Brain microvascular endothelial cell (primary cell): ENCODE measurements at regions not wholly inside any gene's neighbourhood (a gene's known extent, or its start where the extent isn't known, plus 50 kb on each side); places are given as distances from the start of the nearest gene placed in this dataset.

Source experiments
- DNase-seq: peaks from one replicate; pipeline ENCODE4 v3.0.0-alpha.2; 2020
- H3K27ac ChIP-seq: fragments of 250-450 bp; sonication (Bioruptor Pico); 2 replicates; pipeline ENCODE4 v1.5.1; 2020; ENCODE audit warnings: mild to moderate bottlenecking, moderate library complexity
- H3K27me3 ChIP-seq: fragments of 250-450 bp; sonication (Bioruptor Pico); replicated peaks from 2 replicates; pipeline ENCODE4 v1.5.1; 2020; ENCODE audit warnings: mild to moderate bottlenecking
- H3K36me3 ChIP-seq: fragments of 250-450 bp; sonication (Bioruptor Pico); replicated peaks from 2 replicates; pipeline ENCODE4 v1.5.1; 2020; ENCODE audit warnings: mild to moderate bottlenecking
- H3K4me3 ChIP-seq: 2 replicates; pipeline ENCODE4 v1.5.1; 2011; ENCODE audit warnings: low read depth, mild to moderate bottlenecking, control low read depth, low read length, moderate library complexity
- in situ Hi-C: cut with HindIII; loops from 2 replicates; pipeline ENCODE4 v1.10.0; 2017; ENCODE audit warnings: low sequenced_read_pairs, low pct_ligation_motif_present
- TF ChIP-seq, protein P1 (sequence below): IDR thresholded peaks from 2 replicates; pipeline ENCODE4 v1.5.1; 2011; ENCODE audit warnings: low read depth, mild to moderate bottlenecking, moderate library complexity, low read length, control low read depth, inconsistent platforms; ENCODE audit errors: missing control alignments

DNA sequence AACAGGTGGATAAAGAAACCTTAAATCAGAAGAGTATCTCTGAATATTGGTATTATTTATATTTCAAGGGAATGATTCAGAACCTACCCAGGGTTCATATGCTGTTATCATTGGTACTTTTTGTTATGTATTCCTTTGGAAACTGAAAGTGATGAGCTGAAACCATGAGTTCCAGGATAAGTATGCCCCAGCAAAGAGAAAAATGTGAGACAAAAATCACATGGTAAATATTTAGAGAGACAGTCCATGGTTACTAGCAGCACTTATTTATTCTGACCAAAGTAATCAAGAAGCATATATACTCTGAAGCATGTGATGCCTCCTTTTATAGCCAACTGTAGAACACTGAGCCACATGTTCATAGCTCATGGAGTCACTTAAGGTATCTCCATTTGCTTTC, 277.7 kb downstream of the ARAP2 start:
- Histone ChIP-seq H3K27ac (no peak overlapping the region), H3K27me3 (no peaks in the 10 kb centered on the region), H3K4me3 (no peak overlapping the region), H3K36me3 (no peaks in the 10 kb centered on the region)
- no peak for DNase-seq
- in situ Hi-C loops: no loop called here
- TF ChIP-seq, protein P1, sequence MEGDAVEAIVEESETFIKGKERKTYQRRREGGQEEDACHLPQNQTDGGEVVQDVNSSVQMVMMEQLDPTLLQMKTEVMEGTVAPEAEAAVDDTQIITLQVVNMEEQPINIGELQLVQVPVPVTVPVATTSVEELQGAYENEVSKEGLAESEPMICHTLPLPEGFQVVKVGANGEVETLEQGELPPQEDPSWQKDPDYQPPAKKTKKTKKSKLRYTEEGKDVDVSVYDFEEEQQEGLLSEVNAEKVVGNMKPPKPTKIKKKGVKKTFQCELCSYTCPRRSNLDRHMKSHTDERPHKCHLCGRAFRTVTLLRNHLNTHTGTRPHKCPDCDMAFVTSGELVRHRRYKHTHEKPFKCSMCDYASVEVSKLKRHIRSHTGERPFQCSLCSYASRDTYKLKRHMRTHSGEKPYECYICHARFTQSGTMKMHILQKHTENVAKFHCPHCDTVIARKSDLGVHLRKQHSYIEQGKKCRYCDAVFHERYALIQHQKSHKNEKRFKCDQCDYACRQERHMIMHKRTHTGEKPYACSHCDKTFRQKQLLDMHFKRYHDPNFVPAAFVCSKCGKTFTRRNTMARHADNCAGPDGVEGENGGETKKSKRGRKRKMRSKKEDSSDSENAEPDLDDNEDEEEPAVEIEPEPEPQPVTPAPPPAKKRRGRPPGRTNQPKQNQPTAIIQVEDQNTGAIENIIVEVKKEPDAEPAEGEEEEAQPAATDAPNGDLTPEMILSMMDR: no peak

DNA sequence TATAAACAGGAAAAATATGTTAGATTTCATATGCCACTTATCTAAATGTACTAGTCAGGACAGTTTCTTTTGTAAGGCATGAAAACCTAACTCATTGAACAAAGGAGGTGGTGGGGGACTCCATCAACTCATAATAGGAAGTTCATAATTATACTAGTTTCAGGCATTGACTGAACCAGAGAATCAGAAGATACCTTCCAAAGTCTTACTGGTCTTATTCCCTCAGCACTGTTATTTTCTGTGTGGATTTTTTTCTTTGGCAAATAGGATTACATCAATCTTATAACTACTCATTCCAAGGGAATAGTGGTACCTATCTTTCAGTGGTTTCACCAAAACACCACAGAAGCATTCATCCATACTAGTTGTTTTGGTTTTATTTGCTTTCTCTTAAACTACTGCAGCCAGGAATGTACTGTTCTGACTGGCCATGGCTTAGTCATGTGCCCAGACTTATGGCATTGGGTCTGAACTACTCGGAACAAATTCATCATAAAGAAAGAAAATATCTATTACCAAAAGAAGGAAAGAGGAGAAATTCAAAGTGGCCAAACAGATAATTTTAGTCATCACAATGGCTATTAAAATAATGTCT, 273.9 kb downstream of the ARAP2 start:
- Histone ChIP-seq H3K4me3 (no peak overlapping the region), H3K36me3 (no peaks in the 10 kb centered on the region), H3K27ac (no peak overlapping the region), H3K27me3 (no peaks in the 10 kb centered on the region)
- DNase-seq: no peak
- TF ChIP-seq, protein P1: no peak
- in situ Hi-C loops: no loop called here

DNA sequence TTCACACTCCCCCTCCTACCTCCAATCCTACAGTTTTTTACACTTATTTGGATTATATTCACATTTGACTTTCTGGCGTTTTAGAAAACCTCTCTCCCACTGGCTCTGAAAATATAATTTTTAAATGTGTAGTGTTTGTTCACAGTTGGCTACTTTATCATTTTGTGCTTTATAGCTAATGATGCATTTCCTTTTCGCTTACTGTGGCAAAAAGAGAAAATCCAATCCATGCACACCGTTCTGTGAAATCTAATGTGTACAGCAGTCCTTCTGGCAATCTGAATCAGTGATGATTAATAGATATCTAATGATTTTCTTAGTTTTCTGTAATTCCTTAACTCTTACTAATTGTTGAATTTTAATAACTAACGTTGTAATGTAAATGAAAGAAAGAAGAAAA, 271.5 kb downstream of the ARAP2 start:
- no peaks in the 10 kb centered on the region for H3K27me3 ChIP-seq
- H3K4me3 ChIP-seq: no peak overlapping the region
- DNase-seq: no peak
- H3K36me3 ChIP-seq: no peaks in the 10 kb centered on the region
- no peak overlapping the region for H3K27ac ChIP-seq
- TF ChIP-seq, protein P1: no peak
- in situ Hi-C loops: no loop called here

DNA sequence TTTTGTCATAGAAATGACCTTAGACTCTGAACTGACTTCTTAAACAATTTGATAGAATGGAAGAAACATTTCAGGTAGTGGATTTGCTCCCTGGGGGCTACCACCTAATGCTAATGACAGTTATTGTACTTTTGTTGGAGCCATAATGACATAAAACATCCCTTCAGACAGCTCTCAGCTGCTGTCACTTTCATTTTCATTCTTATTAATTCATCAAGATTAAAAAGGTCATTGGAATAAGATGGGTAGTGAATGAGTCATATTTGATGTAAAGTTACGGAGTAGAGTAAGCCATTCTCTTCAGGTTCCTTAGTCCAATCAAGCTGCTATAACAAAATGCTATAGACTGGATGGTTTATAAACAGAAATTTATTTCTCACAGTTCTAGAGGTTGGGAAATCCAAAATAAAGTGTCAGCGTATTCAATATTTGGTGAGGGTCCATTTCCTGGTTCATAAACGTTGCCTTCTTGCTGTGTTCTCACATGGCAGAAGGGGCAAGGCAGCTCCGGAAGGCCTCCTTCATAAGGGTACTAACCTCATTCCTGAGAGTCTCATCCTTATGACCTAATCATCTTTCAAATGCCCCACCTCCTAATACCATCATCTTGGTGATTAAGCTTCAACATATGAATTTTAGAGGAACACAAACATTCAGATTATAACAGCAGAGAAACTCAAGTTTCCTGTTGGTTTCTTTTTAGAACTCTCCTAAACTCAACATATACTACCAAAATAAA, 268.5 kb downstream of the ARAP2 start:
- no peaks in the 10 kb centered on the region for H3K27me3 ChIP-seq
- TF ChIP-seq, protein P1: no peak
- no peaks in the 10 kb centered on the region for H3K36me3 ChIP-seq
- DNase-seq: no peak
- H3K27ac ChIP-seq: no peak overlapping the region
- in situ Hi-C loops: no loop called here
- no peak overlapping the region for H3K4me3 ChIP-seq

DNA sequence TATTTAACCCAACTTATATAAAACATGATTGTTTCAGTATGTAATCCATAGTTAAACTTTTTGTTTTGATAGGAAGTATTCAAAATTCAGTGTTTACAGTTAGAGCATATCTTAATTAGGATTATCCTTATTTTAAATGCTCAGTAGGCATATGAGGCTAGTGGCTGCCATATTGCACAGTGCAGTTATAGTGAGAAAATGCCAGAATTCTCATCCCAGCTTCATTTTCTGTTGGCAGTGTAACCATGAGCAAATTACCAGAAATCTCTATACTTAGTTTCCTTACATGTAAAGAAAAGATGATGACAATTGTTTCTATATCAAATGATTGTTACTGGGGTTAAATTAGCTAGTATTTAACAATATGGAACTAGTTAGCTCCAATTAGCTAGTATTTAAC, 265.8 kb downstream of the ARAP2 start:
- no peak for DNase-seq
- Histone ChIP-seq H3K27ac (no peak overlapping the region), H3K4me3 (no peak overlapping the region), H3K36me3 (no peaks in the 10 kb centered on the region), H3K27me3 (no peaks in the 10 kb centered on the region)
- TF ChIP-seq, protein P1: no peak
- in situ Hi-C loops: no loop called here

DNA sequence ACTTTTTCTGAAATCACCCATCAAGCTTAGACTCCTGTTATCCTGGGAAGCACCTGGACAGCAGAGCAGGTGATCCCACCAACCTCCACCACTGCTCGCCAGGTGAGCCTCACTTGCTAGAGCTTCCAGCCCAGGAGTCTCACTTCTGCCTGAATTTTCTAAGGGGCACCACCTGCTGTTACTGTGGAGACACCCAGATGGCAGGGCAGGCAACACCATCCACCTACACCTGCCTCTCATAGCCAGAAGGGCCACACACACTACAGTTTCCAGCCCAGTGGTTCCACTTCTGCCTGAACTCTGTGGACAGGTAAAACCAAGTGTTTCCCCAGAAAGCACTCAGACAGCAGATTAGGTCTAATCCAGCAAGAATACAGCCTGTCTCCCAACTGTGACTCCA, 262.0 kb downstream of the ARAP2 start:
- no peak for DNase-seq
- Histone ChIP-seq H3K27me3 (no peaks in the 10 kb centered on the region), H3K27ac (no peak overlapping the region), H3K36me3 (no peaks in the 10 kb centered on the region), H3K4me3 (no peak overlapping the region)
- in situ Hi-C loops: no loop called here
- TF ChIP-seq, protein P1: no peak
